Ishikawa (cell line): ENCODE measurements at regions not wholly inside any gene's neighbourhood (a gene's known extent, or its start where the extent isn't known, plus 50 kb on each side); places are given as distances from the start of the nearest gene placed in this dataset.

Experiments
- CREB1 ChIP-seq: IDR thresholded peaks from 2 replicates; pipeline ENCODE4 v1.6.1; 2012; ENCODE audit warnings: low read depth
- EP300 ChIP-seq: IDR thresholded peaks from 2 replicates; pipeline ENCODE4 v1.6.1; 2012; ENCODE audit warnings: borderline replicate concordance
- NFIC ChIP-seq: IDR thresholded peaks from 2 replicates; pipeline ENCODE4 v1.6.1; 2012
- RAD21 ChIP-seq: IDR thresholded peaks from 2 replicates; pipeline ENCODE4 v1.6.1; 2012; ENCODE audit warnings: low read depth
- TAF1 ChIP-seq: IDR thresholded peaks from 2 replicates; pipeline ENCODE4 v1.6.1; 2012; ENCODE audit warnings: low read depth, mild to moderate bottlenecking
- TCF12 ChIP-seq: IDR thresholded peaks from 2 replicates; pipeline ENCODE4 v1.6.1; 2012; ENCODE audit warnings: low read depth
- TEAD4 ChIP-seq: IDR thresholded peaks from 2 replicates; pipeline ENCODE4 v1.6.1; 2012
- YY1 ChIP-seq: IDR thresholded peaks from 2 replicates; pipeline ENCODE4 v1.6.1; 2012; ENCODE audit warnings: low read depth
- TF ChIP-seq, protein P1 (sequence below): IDR thresholded peaks from 2 replicates; pipeline ENCODE4 v1.6.1; 2012
- TF ChIP-seq, protein P2 (sequence below): IDR thresholded peaks from 2 replicates; pipeline ENCODE4 v1.6.1; 2012; ENCODE audit warnings: low read depth, mild to moderate bottlenecking
- TF ChIP-seq, protein P3 (sequence below): IDR thresholded peaks from 2 replicates; pipeline ENCODE4 v1.6.1; 2012

- TF ChIP-seq EP300 (no peak), TCF12 (no peak), RAD21 (no peak), TAF1 (no peak), CREB1 (no peak), TEAD4 (no peak), YY1 (no peak), NFIC (no peak)
- TF ChIP-seq, protein P1, sequence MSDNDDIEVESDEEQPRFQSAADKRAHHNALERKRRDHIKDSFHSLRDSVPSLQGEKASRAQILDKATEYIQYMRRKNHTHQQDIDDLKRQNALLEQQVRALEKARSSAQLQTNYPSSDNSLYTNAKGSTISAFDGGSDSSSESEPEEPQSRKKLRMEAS: no peak
- TF ChIP-seq, protein P2, sequence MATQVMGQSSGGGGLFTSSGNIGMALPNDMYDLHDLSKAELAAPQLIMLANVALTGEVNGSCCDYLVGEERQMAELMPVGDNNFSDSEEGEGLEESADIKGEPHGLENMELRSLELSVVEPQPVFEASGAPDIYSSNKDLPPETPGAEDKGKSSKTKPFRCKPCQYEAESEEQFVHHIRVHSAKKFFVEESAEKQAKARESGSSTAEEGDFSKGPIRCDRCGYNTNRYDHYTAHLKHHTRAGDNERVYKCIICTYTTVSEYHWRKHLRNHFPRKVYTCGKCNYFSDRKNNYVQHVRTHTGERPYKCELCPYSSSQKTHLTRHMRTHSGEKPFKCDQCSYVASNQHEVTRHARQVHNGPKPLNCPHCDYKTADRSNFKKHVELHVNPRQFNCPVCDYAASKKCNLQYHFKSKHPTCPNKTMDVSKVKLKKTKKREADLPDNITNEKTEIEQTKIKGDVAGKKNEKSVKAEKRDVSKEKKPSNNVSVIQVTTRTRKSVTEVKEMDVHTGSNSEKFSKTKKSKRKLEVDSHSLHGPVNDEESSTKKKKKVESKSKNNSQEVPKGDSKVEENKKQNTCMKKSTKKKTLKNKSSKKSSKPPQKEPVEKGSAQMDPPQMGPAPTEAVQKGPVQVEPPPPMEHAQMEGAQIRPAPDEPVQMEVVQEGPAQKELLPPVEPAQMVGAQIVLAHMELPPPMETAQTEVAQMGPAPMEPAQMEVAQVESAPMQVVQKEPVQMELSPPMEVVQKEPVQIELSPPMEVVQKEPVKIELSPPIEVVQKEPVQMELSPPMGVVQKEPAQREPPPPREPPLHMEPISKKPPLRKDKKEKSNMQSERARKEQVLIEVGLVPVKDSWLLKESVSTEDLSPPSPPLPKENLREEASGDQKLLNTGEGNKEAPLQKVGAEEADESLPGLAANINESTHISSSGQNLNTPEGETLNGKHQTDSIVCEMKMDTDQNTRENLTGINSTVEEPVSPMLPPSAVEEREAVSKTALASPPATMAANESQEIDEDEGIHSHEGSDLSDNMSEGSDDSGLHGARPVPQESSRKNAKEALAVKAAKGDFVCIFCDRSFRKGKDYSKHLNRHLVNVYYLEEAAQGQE: no peak
- TF ChIP-seq, protein P3, sequence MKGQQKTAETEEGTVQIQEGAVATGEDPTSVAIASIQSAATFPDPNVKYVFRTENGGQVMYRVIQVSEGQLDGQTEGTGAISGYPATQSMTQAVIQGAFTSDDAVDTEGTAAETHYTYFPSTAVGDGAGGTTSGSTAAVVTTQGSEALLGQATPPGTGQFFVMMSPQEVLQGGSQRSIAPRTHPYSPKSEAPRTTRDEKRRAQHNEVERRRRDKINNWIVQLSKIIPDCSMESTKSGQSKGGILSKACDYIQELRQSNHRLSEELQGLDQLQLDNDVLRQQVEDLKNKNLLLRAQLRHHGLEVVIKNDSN: no peak
These were observed 555.2 kb downstream of the LMO4 start for GRCh38 chr1:87883906-87884305.
